LNCaP clone FGC (cell line): ENCODE measurements at regions not wholly inside any gene's neighbourhood (a gene's known extent, or its start where the extent isn't known, plus 50 kb on each side); places are given as distances from the start of the nearest gene placed in this dataset.

ENCODE experiments used
- DNase-seq: peaks from one replicate; pipeline ENCODE4 v3.0.0-alpha.2; 2011; ENCODE audit warnings: low read depth
- H3K4me3 ChIP-seq: 2 replicates; pipeline ENCODE4 v1.5.1; 2011; ENCODE audit warnings: mild to moderate bottlenecking, low read depth, low read length, control low read depth
- CTCF ChIP-seq: IDR thresholded peaks from 2 replicates; pipeline ENCODE4 v1.5.1; 2012; ENCODE audit warnings: mild to moderate bottlenecking; ENCODE audit not compliant: control insufficient read depth, insufficient read depth; ENCODE audit errors: extremely low read depth

GRCh38 chr11:29755474-29755873 is 261.4 kb downstream of the KCNA4 start:
- no peak for TF ChIP-seq CTCF
- no peak overlapping the region for H3K4me3 ChIP-seq
- no peak for DNase-seq

GRCh38 chr11:29751618-29752017 is 265.2 kb downstream of the KCNA4 start:
- no peak for DNase-seq
- H3K4me3 ChIP-seq = no peak overlapping the region
- TF ChIP-seq CTCF = no peak

GRCh38 chr11:29750392-29750791 is 266.4 kb downstream of the KCNA4 start:
- no peak for DNase-seq
- TF ChIP-seq CTCF = no peak

GRCh38 chr11:29734287-29734686 is 282.5 kb downstream of the KCNA4 start:
- no peak for TF ChIP-seq CTCF
- DNase-seq = no peak

More at GRCh38 chr11:29750392-29750791, 266.4 kb downstream of the KCNA4 start:
- no peak overlapping the region for H3K4me3 ChIP-seq

GRCh38 chr11:29713831-29714320 is 303.0 kb downstream of the KCNA4 start:
- TF ChIP-seq CTCF = no peak
- H3K4me3 ChIP-seq = no peak overlapping the region
- no peak for DNase-seq

More at GRCh38 chr11:29734287-29734686, 282.5 kb downstream of the KCNA4 start:
- no peak overlapping the region for H3K4me3 ChIP-seq

GRCh38 chr11:29712616-29713015 is 304.2 kb downstream of the KCNA4 start:
- H3K4me3 ChIP-seq = no peak overlapping the region
- no peak for DNase-seq
- no peak for TF ChIP-seq CTCF

GRCh38 chr11:29707924-29708323 is 308.9 kb downstream of the KCNA4 start:
- no peak for DNase-seq
- no peak for TF ChIP-seq CTCF
- H3K4me3 ChIP-seq = no peak overlapping the region
